NCI-H1436 treated with DMSO at 0.1 percent for 48 hours (cell line): ENCODE measurements at regions not wholly inside any gene's neighbourhood (a gene's known extent, or its start where the extent isn't known, plus 50 kb on each side); places are given as distances from the start of the nearest gene placed in this dataset.
A peak's percentile ranks its signal among the peaks of the same experiment; 100 is the strongest.

Experiments used
- DNase-seq: peaks from one replicate; lab custom pipeline; 2025; lab: John Stamatoyannopoulos, UW

- no peak for DNase-seq
Measured at GRCh38 chr3:73697020-73697419, 72.3 kb upstream of the PDZRN3 start.

DNA sequence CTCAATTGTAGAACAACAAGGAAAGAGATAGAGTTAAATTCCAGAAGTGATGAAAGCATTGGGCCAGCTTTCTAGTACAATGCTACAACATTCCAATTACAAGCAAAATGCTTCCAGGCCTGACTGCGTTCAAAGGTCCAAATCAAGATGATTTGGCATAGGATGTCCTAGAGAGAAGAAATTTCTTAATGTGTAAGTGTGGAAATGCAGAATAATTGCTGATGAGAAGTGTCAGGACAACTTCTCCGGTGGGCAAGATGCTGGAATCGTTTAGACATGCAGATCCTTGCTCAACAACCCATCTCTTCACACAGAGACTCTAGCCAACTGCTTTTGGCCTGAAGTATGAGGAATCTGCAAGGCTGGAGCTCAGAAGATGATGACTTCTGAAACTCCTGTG lies 71.1 kb upstream of the PDZRN3 start:
- no peak for DNase-seq

DNA sequence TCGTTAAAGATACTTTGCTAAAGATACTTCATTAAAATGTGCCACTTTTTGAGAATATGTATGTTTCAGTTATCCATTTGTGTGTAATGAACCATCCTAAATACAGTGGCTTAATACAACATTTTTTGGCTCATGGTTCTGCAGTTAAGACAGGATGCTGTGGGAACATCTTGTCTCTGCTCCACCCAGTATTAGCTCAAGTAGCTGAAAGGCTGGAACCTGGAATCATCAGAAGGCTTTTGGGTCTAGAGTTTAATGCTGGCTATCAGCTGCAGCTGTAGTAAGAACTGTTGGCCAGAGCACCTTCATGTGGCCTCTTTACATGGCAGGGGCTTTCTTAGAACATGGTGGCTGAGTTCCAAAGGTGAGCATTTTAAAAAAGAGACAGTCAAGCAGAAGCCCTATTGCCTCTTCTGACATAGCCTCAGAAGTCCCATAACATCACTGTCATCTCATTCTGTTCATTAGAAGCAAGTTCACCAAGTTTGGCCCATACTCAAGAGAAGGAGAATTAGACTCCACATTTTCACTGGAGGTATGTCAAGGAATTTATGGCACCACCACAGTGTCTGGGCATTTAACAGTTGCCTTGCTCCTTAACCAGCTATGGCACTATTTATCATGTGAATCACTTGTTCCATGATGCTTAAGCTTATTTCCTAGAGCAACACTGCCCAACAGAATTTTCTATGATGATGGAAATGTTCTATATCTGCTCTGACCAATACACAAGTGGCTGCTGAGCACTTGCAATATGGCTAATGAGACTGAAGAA lies 70.4 kb upstream of the PDZRN3 start:
- no peak for DNase-seq

- no peak for DNase-seq
Measured at GRCh38 chr3:73687106-73688004, 62.6 kb upstream of the PDZRN3 start.

DNA sequence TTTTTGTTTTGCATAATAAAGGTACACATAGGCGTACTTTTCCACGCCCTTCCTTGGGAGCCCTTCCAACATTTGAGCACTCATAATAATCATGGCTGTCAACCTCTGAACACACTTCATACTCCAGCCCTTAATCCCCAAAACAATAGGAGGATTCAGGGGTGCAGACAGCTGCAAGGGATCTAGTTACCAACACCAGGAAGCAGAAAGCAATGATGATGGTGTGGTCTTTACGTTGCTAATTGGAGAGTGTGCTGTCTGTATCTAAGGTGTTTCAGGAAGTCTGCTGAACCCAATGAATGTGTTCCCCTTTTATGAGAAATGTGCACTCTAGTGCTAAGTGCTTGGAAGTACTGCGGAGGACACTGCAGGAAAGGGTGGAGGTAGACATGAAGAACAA lies 60.3 kb upstream of the PDZRN3 start:
- peak; percentile 79 for DNase-seq

- DNase-seq: no peak
Measured at GRCh38 chr3:73683706-73684105, 59.0 kb upstream of the PDZRN3 start.

DNA sequence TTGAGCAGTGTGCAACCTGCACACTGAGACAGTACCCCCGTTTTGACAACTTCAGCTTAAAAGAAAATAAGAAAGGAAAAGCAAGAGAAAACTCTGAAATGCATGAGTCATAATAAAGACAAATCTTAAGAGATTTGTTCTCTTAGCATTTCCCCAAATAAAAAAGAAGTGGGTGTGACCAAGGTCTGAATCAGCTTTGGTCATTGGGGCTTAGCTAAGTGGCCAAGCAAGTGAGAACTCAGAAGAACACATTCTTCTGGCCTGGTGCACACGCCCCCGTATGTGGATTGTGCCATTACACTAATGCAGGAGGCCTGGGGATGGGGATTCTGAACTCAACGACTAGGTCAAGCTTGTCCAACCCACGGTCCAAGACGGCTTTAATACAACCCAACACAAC lies 56.9 kb upstream of the PDZRN3 start:
- DNase-seq: no peak

DNA sequence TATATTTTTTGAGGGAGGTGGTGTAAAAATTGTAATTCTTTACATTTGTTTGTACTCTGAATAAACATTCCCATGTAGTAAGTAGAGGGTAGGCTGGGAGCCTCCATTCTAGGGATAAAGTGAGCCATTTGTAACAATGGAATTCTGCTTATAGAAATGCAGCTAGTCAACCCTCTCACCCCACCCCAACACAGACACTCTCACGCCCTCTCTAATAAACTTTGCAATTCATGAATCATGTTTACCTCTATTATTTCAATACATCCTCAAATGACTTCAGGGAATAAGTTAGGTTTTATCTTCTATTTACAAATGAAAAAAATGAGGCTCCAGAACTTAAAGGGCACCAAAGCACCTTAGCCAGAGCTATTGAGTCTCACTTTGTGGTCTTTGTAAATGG lies 56.5 kb upstream of the PDZRN3 start:
- DNase-seq: no peak

GRCh38 chr3:73680391-73681095 lies 55.8 kb upstream of the PDZRN3 start:
- no peak for DNase-seq

DNA sequence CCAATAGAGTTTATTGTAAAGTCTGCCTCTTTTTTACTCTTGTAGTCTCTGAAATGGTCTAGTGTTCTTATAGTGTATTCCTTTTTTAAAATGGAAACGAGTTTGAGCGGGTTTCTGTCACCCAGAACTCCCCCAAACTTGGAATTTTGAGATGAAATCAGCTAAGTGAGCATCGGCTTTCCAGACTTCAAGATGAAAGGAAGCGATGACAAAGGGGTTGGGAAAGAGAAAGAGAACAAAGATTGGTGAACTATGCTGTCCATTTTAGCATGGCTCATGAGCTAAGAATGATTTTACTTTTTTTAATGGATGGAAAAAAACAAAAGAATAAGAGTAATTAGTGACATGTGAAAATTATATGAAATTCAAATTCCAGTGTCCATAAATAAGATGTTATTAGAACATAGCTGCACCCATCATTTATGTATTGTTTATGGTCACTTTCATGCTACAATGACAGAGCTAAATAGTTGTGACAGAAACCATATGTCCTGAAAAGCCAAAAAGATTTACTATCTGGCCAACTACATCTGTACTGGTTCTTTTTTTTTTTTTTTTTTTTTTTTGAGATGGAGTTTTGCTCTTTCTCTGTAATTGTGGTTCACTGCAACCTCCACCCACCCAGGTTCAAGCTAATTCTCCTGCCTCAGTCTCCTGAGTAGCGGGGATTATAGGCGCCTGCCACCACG lies 52.7 kb upstream of the PDZRN3 start:
- no peak for DNase-seq
